Stomach (tissue), 4 donors: ENCODE measurements at regions not wholly inside any gene's neighbourhood (a gene's known extent, or its start where the extent isn't known, plus 50 kb on each side); places are given as distances from the start of the nearest gene placed in this dataset.

ENCODE experiments used
- POLR2A ChIP-seq, 4 donors: fragments of 450-650 bp; IDR thresholded peaks; one replicate each; pipeline ENCODE4 v1.6.1; 2016; ENCODE audit warnings: antibody characterized with exemption in 4 of 4, control low read depth in 2 of 4, mild to moderate bottlenecking in 1 of 4, moderate library complexity in 1 of 4
- TF ChIP-seq, protein P1 (sequence below), 7 experiments: fragments of 450-650 bp in 4 of 7; fragments of 200-600 bp in 3 of 7; sonication (generic) in 3 of 7; IDR thresholded peaks; one replicate each; pipeline ENCODE4 v1.5.1; 2016 to 2019; ENCODE audit warnings: antibody characterized with exemption in 7 of 7, control low read depth in 2 of 7, mild to moderate bottlenecking in 1 of 7

DNA sequence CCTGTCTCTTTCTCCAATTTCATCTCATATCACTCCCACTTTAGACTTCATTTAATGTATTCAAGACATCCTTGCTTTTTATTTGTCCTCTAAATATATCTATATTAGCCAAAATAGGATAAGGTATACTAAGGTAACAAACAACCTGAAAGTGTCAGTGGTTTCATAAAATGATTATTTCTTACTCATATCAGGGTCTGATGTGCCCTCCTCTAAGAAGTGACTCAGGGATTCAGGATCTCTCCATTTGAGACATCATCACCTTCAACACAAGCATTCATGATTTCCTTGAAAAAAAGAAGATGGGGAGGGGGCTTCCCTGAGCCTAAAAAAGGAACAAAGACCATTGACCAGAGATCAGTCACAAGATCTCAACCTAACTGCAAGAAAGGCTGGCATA, 131.4 kb upstream of the POU2AF2 start:
- TF ChIP-seq, protein P1, sequence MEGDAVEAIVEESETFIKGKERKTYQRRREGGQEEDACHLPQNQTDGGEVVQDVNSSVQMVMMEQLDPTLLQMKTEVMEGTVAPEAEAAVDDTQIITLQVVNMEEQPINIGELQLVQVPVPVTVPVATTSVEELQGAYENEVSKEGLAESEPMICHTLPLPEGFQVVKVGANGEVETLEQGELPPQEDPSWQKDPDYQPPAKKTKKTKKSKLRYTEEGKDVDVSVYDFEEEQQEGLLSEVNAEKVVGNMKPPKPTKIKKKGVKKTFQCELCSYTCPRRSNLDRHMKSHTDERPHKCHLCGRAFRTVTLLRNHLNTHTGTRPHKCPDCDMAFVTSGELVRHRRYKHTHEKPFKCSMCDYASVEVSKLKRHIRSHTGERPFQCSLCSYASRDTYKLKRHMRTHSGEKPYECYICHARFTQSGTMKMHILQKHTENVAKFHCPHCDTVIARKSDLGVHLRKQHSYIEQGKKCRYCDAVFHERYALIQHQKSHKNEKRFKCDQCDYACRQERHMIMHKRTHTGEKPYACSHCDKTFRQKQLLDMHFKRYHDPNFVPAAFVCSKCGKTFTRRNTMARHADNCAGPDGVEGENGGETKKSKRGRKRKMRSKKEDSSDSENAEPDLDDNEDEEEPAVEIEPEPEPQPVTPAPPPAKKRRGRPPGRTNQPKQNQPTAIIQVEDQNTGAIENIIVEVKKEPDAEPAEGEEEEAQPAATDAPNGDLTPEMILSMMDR (IDR thresholded peaks at IDR 0.05) = no peak
- TF ChIP-seq POLR2A (IDR thresholded peaks at IDR 0.05) = no peak
